Panc1 (cell line): ENCODE measurements at regions not wholly inside any gene's neighbourhood (a gene's known extent, or its start where the extent isn't known, plus 50 kb on each side); places are given as distances from the start of the nearest gene placed in this dataset.

Source experiments
- CTCF ChIP-seq: fragments of 450-650 bp; IDR thresholded peaks from 2 replicates; pipeline ENCODE4 v1.5.1; 2017; ENCODE audit warnings: mild to moderate bottlenecking
- POLR2AphosphoS5 ChIP-seq: IDR thresholded peaks from 2 replicates; pipeline ENCODE4 v1.6.1; 2012; ENCODE audit warnings: mild to moderate bottlenecking, low read depth, low read length, moderate library complexity
- TCF7L2 ChIP-seq: IDR thresholded peaks from 2 replicates; pipeline ENCODE4 v1.6.1; 2011; ENCODE audit warnings: mild to moderate bottlenecking, low read depth, low read length, inconsistent platforms

- TF ChIP-seq CTCF: no peak
- no peak for TF ChIP-seq POLR2AphosphoS5
- TF ChIP-seq TCF7L2: no peak
These were observed 153.7 kb downstream of the ATOH1 start for GRCh38 chr4:93982255-93982654.
